ENCODE measurements at regions not wholly inside any gene's neighbourhood (a gene's known extent, or its start where the extent isn't known, plus 50 kb on each side); places are given as distances from the start of the nearest gene placed in this dataset.

- TF ChIP-seq USF1 (IDR thresholded peaks at IDR 0.05; ENCODE audit: borderline replicate concordance, low read depth), result no peak
- TF ChIP-seq TEAD4 (IDR thresholded peaks at IDR 0.05; ENCODE audit: borderline replicate concordance, insufficient read depth), result no peak
- TF ChIP-seq SMC3 (IDR thresholded peaks at IDR 0.05; ENCODE audit: low read depth, low read length), result no peak
These were observed 390.5 kb downstream of the FGF9 start (continued) for GRCh38 chr13:22061371-22061805.

- Histone ChIP-seq H2AFZ (ENCODE audit: low read depth) (no peak overlapping the region), H3K4me1 (ENCODE audit: control insufficient read depth in 1 of 2, insufficient read depth in 2 of 2, low read depth in 1 of 2, low read length in 1 of 2) (no peaks in the 10 kb centered on the region), H3K4me3 (ENCODE audit: low read depth in 2 of 2, low read length in 1 of 2) (no peak overlapping the region), H3K9me3 (no peaks in the 10 kb centered on the region), H3K36me3 (replicated peaks in 1 of 2; ENCODE audit: control insufficient read depth in 1 of 2, insufficient read depth in 2 of 2, low read length in 1 of 2) (no peaks in the 10 kb centered on the region), H3K9me2 (no peaks in the 10 kb centered on the region), H3K9ac (no peak overlapping the region), H4K20me1 (ENCODE audit: insufficient read depth) (no peaks in the 10 kb centered on the region), H3K27me3 (ENCODE audit: insufficient read depth) (no peaks in the 10 kb centered on the region), H3F3A (replicated peaks; ENCODE audit: insufficient read depth) (no peaks in the 10 kb centered on the region), H3K27ac (ENCODE audit: low read depth in 2 of 2, low read length in 1 of 2) (no peak overlapping the region), H3K4me2 (no peak overlapping the region), H3K79me2 (ENCODE audit: insufficient read depth) (no peaks in the 10 kb centered on the region)
- WGBS (ENCODE audit: low lambda C conversion rate), result 8% methylated on average over 7 of the region's 7 CpGs
- DNase-seq, result no peak
- ChIA-PET CTCF (no interaction called here), POLR2A (no interaction called here)
- TF ChIP-seq FOXJ3 (CRISPR knock-in tag; IDR thresholded peaks at IDR 0.05) (no peak), RFX5 (IDR thresholded peaks at IDR 0.05; ENCODE audit: low read length) (no peak), NFIC (IDR thresholded peaks at IDR 0.05; ENCODE audit: borderline replicate concordance) (no peak), POLR2AphosphoS5 (IDR thresholded peaks at IDR 0.05; ENCODE audit: low read depth, low read length) (no peak), GABPA (IDR thresholded peaks at IDR 0.05; ENCODE audit: low read depth) (no peak), FOSL2 (IDR thresholded peaks at IDR 0.05; ENCODE audit: borderline replicate concordance, low read depth) (no peak), YY1 (IDR thresholded peaks at IDR 0.05; ENCODE audit: low read depth) (no peak), USF1 (IDR thresholded peaks at IDR 0.05; ENCODE audit: borderline replicate concordance, low read depth) (no peak), SMC3 (IDR thresholded peaks at IDR 0.05; ENCODE audit: low read depth, low read length) (no peak), IRF3 (IDR thresholded peaks at IDR 0.05; ENCODE audit: low read depth, low read length) (no peak)
These were observed 391.0 kb downstream of the FGF9 start for GRCh38 chr13:22061806-22062391.

GRCh38 chr13:22062478-22063205, 391.8 kb downstream of the FGF9 start:
- CTCF ChIA-PET, result no interaction called here
- TF ChIP-seq REST (IDR thresholded peaks at IDR 0.05; ENCODE audit: low read depth, low read length) (no peak), IRF3 (IDR thresholded peaks at IDR 0.05; ENCODE audit: low read depth, low read length) (no peak), FOXM1 (IDR thresholded peaks at IDR 0.05; ENCODE audit: low read depth) (no peak), GABPA (IDR thresholded peaks at IDR 0.05; ENCODE audit: low read depth) (no peak), SMC3 (IDR thresholded peaks at IDR 0.05; ENCODE audit: low read depth, low read length) (no peak), USF1 (IDR thresholded peaks at IDR 0.05; ENCODE audit: borderline replicate concordance, low read depth) (no peak), RXRA (IDR thresholded peaks at IDR 0.05; ENCODE audit: borderline replicate concordance, low read depth) (no peak), GATA2 (CRISPR knock-in tag; IDR thresholded peaks at IDR 0.05) (no peak)

More at GRCh38 chr13:22062478-22063205, 391.8 kb downstream of the FGF9 start:
- Histone ChIP-seq H3K4me2 (no peak overlapping the region), H3K79me2 (ENCODE audit: insufficient read depth) (no peaks in the 10 kb centered on the region), H3K9me2 (no peaks in the 10 kb centered on the region), H3K27me3 (ENCODE audit: insufficient read depth) (no peaks in the 10 kb centered on the region), H3K4me3 (ENCODE audit: low read depth in 2 of 2, low read length in 1 of 2) (no peak overlapping the region), H3K4me1 (ENCODE audit: control insufficient read depth in 1 of 2, insufficient read depth in 2 of 2, low read depth in 1 of 2, low read length in 1 of 2) (no peaks in the 10 kb centered on the region), H3K27ac (ENCODE audit: low read depth in 2 of 2, low read length in 1 of 2) (no peak overlapping the region), H3K36me3 (replicated peaks in 1 of 2; ENCODE audit: control insufficient read depth in 1 of 2, insufficient read depth in 2 of 2, low read length in 1 of 2) (no peaks in the 10 kb centered on the region), H3K9me3 (no peaks in the 10 kb centered on the region), H3K9ac (no peak overlapping the region), H4K20me1 (ENCODE audit: insufficient read depth) (no peaks in the 10 kb centered on the region), H2AFZ (ENCODE audit: low read depth) (no peak overlapping the region), H3F3A (replicated peaks; ENCODE audit: insufficient read depth) (no peaks in the 10 kb centered on the region)
- no peak for DNase-seq
- POLR2A ChIA-PET, result no interaction called here
- WGBS (ENCODE audit: low lambda C conversion rate), result 2% methylated on average over 8 of the region's 8 CpGs

Measured in SK-N-SH (cell line).